Naive thymus-derived CD8-positive, alpha-beta T cell (primary cell): ENCODE measurements at regions not wholly inside any gene's neighbourhood (a gene's known extent, or its start where the extent isn't known, plus 50 kb on each side); places are given as distances from the start of the nearest gene placed in this dataset.

Experiments used
- ATAC-seq, 2 donors: fragments of 150-1000 bp; cut with Tn5 transposase in 1 of 2; sonication (Bioruptor Pico), chemical (Tn5 transposase) in 1 of 2; 1 replicate in 1 of 2; 2 replicates in 1 of 2; pipeline ENCODE4 v1.10.0; 2021; ENCODE audit warnings: mild to moderate bottlenecking in 2 of 2, moderate library complexity in 2 of 2
- POLR2A ChIA-PET: fragments of 350-600 bp; sonication (Branson Sonifier 250); formaldehyde crosslinking; loops from one replicate; lab custom pipeline; 2021; ENCODE audit warnings: antibody characterized with exemption; lab: Charles Lee
- DNase-seq, 10 donors: peaks; one replicate each; pipeline versions ENCODE4 v3.0.0 to v3.0.0-alpha.2; 2020 to 2022
- H3K27ac Mint-ChIP-seq, 10 donors: one replicate each; pipeline ENCODE4 v1.8.0; 2020 to 2022; ENCODE audit warnings: mild to moderate bottlenecking in 10 of 10, mixed read lengths in 10 of 10, moderate library complexity in 4 of 10, inconsistent platforms in 1 of 10
- H3K27me3 Mint-ChIP-seq, 5 donors: one replicate each; pipeline ENCODE4 v1.8.0; 2021 to 2022; ENCODE audit warnings: mixed read lengths in 5 of 5
- H3K36me3 Mint-ChIP-seq, 3 donors: one replicate each; pipeline ENCODE4 v1.8.0; 2020 to 2022; ENCODE audit warnings: mixed read lengths in 3 of 3, mild to moderate bottlenecking in 2 of 3, inconsistent platforms in 1 of 3
- H3K4me1 Mint-ChIP-seq, 4 donors: one replicate each; pipeline ENCODE4 v1.8.0; 2021 to 2022; ENCODE audit warnings: mixed read lengths in 4 of 4
- H3K4me3 Mint-ChIP-seq, 10 donors: one replicate each; pipeline ENCODE4 v1.8.0; 2020 to 2022; ENCODE audit warnings: mild to moderate bottlenecking in 10 of 10, mixed read lengths in 10 of 10, moderate library complexity in 6 of 10, inconsistent platforms in 1 of 10
- H3K9me3 Mint-ChIP-seq, 9 donors: one replicate each; pipeline ENCODE4 v1.8.0; 2020 to 2022; ENCODE audit warnings: mixed read lengths in 9 of 9, mild to moderate bottlenecking in 3 of 9, inconsistent platforms in 1 of 9, moderate library complexity in 1 of 9

- POLR2A ChIA-PET = no interaction called here
- H3K27me3 Mint-ChIP-seq = peaks cover 0 to 4% (median 0%) of the 10 kb centered on the region in 5 donors
- H3K27ac Mint-ChIP-seq = no peak overlapping the region
- H3K4me3 Mint-ChIP-seq = no peak overlapping the region
- peaks cover 4 to 7% (median 5%) of the 10 kb centered on the region in 4 donors for H3K4me1 Mint-ChIP-seq
- peaks cover 0 to 9% (median 0%) of the 10 kb centered on the region in 3 donors for H3K36me3 Mint-ChIP-seq
- H3K9me3 Mint-ChIP-seq = peaks cover 0 to 6% (median 0%) of the 10 kb centered on the region in 9 donors
- DNase-seq = no peak
- no peak for ATAC-seq
Measured at GRCh38 chr9:4921449-4921848, 63.6 kb upstream of the JAK2 start.

- H3K9me3 Mint-ChIP-seq = peaks cover 0 to 6% (median 0%) of the 10 kb centered on the region in 9 donors
- DNase-seq (no peak), ATAC-seq (no peak)
- H3K4me3 Mint-ChIP-seq = no peak overlapping the region
- H3K27me3 Mint-ChIP-seq = peaks cover 0 to 4% (median 0%) of the 10 kb centered on the region in 5 donors
- no peak overlapping the region for H3K27ac Mint-ChIP-seq
- peaks cover 0 to 9% (median 0%) of the 10 kb centered on the region in 3 donors for H3K36me3 Mint-ChIP-seq
- POLR2A ChIA-PET = no interaction called here
- H3K4me1 Mint-ChIP-seq = peaks cover 4 to 7% (median 5%) of the 10 kb centered on the region in 4 donors
Measured at GRCh38 chr9:4922101-4922500, 63.0 kb upstream of the JAK2 start.

GRCh38 chr9:4922730-4923129, 62.3 kb upstream of the JAK2 start:
- Mint-ChIP-seq H3K4me1 (peaks cover 4 to 7% (median 5%) of the 10 kb centered on the region in 4 donors), H3K4me3 (no peak overlapping the region), H3K9me3 (peaks cover 0 to 6% (median 0%) of the 10 kb centered on the region in 9 donors), H3K27ac (no peak overlapping the region), H3K27me3 (peaks cover 0 to 4% (median 0%) of the 10 kb centered on the region in 5 donors), H3K36me3 (peaks cover 0 to 9% (median 0%) of the 10 kb centered on the region in 3 donors)
- DNase-seq (no peak), ATAC-seq (no peak)
- POLR2A ChIA-PET = no interaction called here

GRCh38 chr9:4923141-4923540, 61.9 kb upstream of the JAK2 start:
- Mint-ChIP-seq H3K27me3 (peaks cover 0 to 4% (median 0%) of the 10 kb centered on the region in 5 donors), H3K36me3 (peaks cover 0 to 9% (median 0%) of the 10 kb centered on the region in 3 donors), H3K9me3 (peaks cover 0 to 6% (median 0%) of the 10 kb centered on the region in 9 donors), H3K4me1 (peaks cover 4 to 7% (median 5%) of the 10 kb centered on the region in 4 donors), H3K27ac (no peak overlapping the region), H3K4me3 (no peak overlapping the region)
- POLR2A ChIA-PET = no interaction called here
- ATAC-seq = no peak
- no peak for DNase-seq

GRCh38 chr9:4923580-4924544, 61.2 kb upstream of the JAK2 start:
- H3K27ac Mint-ChIP-seq = peak overlapping the region in 2 of 10 donors; percentile 74 to 75

GRCh38 chr9:4926239-4926638, 58.8 kb upstream of the JAK2 start:
- DNase-seq (no peak), ATAC-seq (no peak)
- H3K36me3 Mint-ChIP-seq = peaks cover 0 to 3% (median 0%) of the 10 kb centered on the region in 3 donors
- H3K27ac Mint-ChIP-seq = no peak overlapping the region
- H3K4me1 Mint-ChIP-seq = peaks cover 4 to 7% (median 5%) of the 10 kb centered on the region in 4 donors
- H3K27me3 Mint-ChIP-seq = peaks cover 0 to 4% (median 0%) of the 10 kb centered on the region in 5 donors
- no peaks in the 10 kb centered on the region for H3K9me3 Mint-ChIP-seq
- POLR2A ChIA-PET = no interaction called here
- no peak overlapping the region for H3K4me3 Mint-ChIP-seq

More at GRCh38 chr9:4923580-4924544, 61.2 kb upstream of the JAK2 start:
- POLR2A ChIA-PET = no interaction called here
- Mint-ChIP-seq H3K4me3 (no peak overlapping the region), H3K9me3 (peaks cover 0 to 6% (median 0%) of the 10 kb centered on the region in 9 donors), H3K4me1 (peaks cover 4 to 7% (median 5%) of the 10 kb centered on the region in 4 donors), H3K36me3 (peaks cover 0 to 9% (median 0%) of the 10 kb centered on the region in 3 donors), H3K27me3 (peaks cover 0 to 4% (median 0%) of the 10 kb centered on the region in 5 donors)
- DNase-seq (peak in 5 of 10 donors; percentile 7 to 62 (median 30)), ATAC-seq (peak; percentile 42 to 46)

- H3K4me1 Mint-ChIP-seq = peaks cover 4 to 7% (median 5%) of the 10 kb centered on the region in 4 donors
- peaks cover 0 to 3% (median 0%) of the 10 kb centered on the region in 3 donors for H3K36me3 Mint-ChIP-seq
- no peak overlapping the region for H3K4me3 Mint-ChIP-seq
- no peak for ATAC-seq
- POLR2A ChIA-PET = no interaction called here
- H3K27me3 Mint-ChIP-seq = peaks cover 0 to 4% (median 0%) of the 10 kb centered on the region in 5 donors
- no peaks in the 10 kb centered on the region for H3K9me3 Mint-ChIP-seq
- DNase-seq = no peak
- no peak overlapping the region for H3K27ac Mint-ChIP-seq
Measured at GRCh38 chr9:4927043-4927471, 58.0 kb upstream of the JAK2 start.

- H3K27ac Mint-ChIP-seq = no peak overlapping the region
- no peak for DNase-seq
- H3K36me3 Mint-ChIP-seq = no peaks in the 10 kb centered on the region
- no peak for ATAC-seq
- H3K9me3 Mint-ChIP-seq = no peaks in the 10 kb centered on the region
- peaks cover 0 to 4% (median 0%) of the 10 kb centered on the region in 5 donors for H3K27me3 Mint-ChIP-seq
- H3K4me1 Mint-ChIP-seq = peaks cover 4 to 7% (median 5%) of the 10 kb centered on the region in 4 donors
- POLR2A ChIA-PET = no interaction called here
- H3K4me3 Mint-ChIP-seq = no peak overlapping the region
Measured at GRCh38 chr9:4927701-4928100, 57.4 kb upstream of the JAK2 start.

GRCh38 chr9:4929917-4930316, 55.2 kb upstream of the JAK2 start:
- H3K27ac Mint-ChIP-seq = no peak overlapping the region
- no peaks in the 10 kb centered on the region for H3K36me3 Mint-ChIP-seq
- no peaks in the 10 kb centered on the region for H3K9me3 Mint-ChIP-seq
- H3K27me3 Mint-ChIP-seq = no peaks in the 10 kb centered on the region
- ATAC-seq = no peak
- H3K4me3 Mint-ChIP-seq = no peak overlapping the region
- POLR2A ChIA-PET = no interaction called here
- no peak for DNase-seq
- peaks cover 0 to 3% (median 0%) of the 10 kb centered on the region in 4 donors for H3K4me1 Mint-ChIP-seq

GRCh38 chr9:4932681-4933080, 52.4 kb upstream of the JAK2 start:
- ATAC-seq (no peak), DNase-seq (no peak)
- Mint-ChIP-seq H3K36me3 (peaks cover 0 to 2% (median 0%) of the 10 kb centered on the region in 3 donors), H3K27ac (no peak overlapping the region), H3K4me1 (peaks cover 6 to 23% (median 12%) of the 10 kb centered on the region in 4 donors), H3K9me3 (no peaks in the 10 kb centered on the region), H3K27me3 (no peaks in the 10 kb centered on the region), H3K4me3 (no peak overlapping the region)
- POLR2A ChIA-PET = no interaction called here

- DNase-seq (no peak), ATAC-seq (no peak)
- H3K9me3 Mint-ChIP-seq = no peaks in the 10 kb centered on the region
- no peaks in the 10 kb centered on the region for H3K27me3 Mint-ChIP-seq
- no peak overlapping the region for H3K27ac Mint-ChIP-seq
- H3K4me1 Mint-ChIP-seq = peaks cover 7 to 27% (median 13%) of the 10 kb centered on the region in 4 donors
- POLR2A ChIA-PET = no interaction called here
- peaks cover 0 to 2% (median 0%) of the 10 kb centered on the region in 3 donors for H3K36me3 Mint-ChIP-seq
- no peak overlapping the region for H3K4me3 Mint-ChIP-seq
Measured at GRCh38 chr9:4933177-4933576, 51.9 kb upstream of the JAK2 start.

GRCh38 chr9:4933861-4934260, 51.2 kb upstream of the JAK2 start:
- DNase-seq = no peak
- peaks cover 0 to 2% (median 0%) of the 10 kb centered on the region in 3 donors for H3K36me3 Mint-ChIP-seq
- H3K9me3 Mint-ChIP-seq = no peaks in the 10 kb centered on the region
- H3K27me3 Mint-ChIP-seq = no peaks in the 10 kb centered on the region
- POLR2A ChIA-PET = interaction anchor here (0.6 kb wide), 1 partner anchor 506 kb away, joined by 3 read pairs; no protein-coding TSS in a partner anchor
- peaks cover 12 to 34% (median 19%) of the 10 kb centered on the region in 4 donors for H3K4me1 Mint-ChIP-seq
- ATAC-seq = no peak
- no peak overlapping the region for H3K4me3 Mint-ChIP-seq
- H3K27ac Mint-ChIP-seq = no peak overlapping the region
